GM23248 (cell line): ENCODE measurements at regions not wholly inside any gene's neighbourhood (a gene's known extent, or its start where the extent isn't known, plus 50 kb on each side); places are given as distances from the start of the nearest gene placed in this dataset.

Experiments used
- DNase-seq: peaks from one replicate; pipeline ENCODE4 v3.0.0-alpha.2; 2015
- H2AFZ ChIP-seq: fragments of 200-600 bp; sonication (generic); 2 replicates; pipeline ENCODE4 v1.6.1; 2016; ENCODE audit warnings: antibody characterized with exemption
- H3F3A ChIP-seq: fragments of 200-600 bp; sonication (generic); 2 replicates; pipeline ENCODE4 v1.6.1; 2016; ENCODE audit warnings: mild to moderate bottlenecking, antibody characterized with exemption, mixed run types; ENCODE audit not compliant: insufficient read depth
- H3K27ac ChIP-seq: fragments of 200-600 bp; sonication (generic); 2 replicates; pipeline ENCODE4 v1.5.1; 2016; ENCODE audit warnings: mild to moderate bottlenecking
- H3K27me3 ChIP-seq: fragments of 200-600 bp; sonication (generic); replicated peaks from 2 replicates; pipeline ENCODE4 v1.6.1; 2016; ENCODE audit warnings: mild to moderate bottlenecking; ENCODE audit not compliant: insufficient read depth
- H3K36me3 ChIP-seq: fragments of 200-600 bp; sonication (generic); 2 replicates; pipeline ENCODE4 v1.6.1; 2016; ENCODE audit warnings: low read depth, mild to moderate bottlenecking
- H3K4me1 ChIP-seq: fragments of 200-600 bp; sonication (generic); 2 replicates; pipeline ENCODE4 v1.6.1; 2016; ENCODE audit warnings: mild to moderate bottlenecking; ENCODE audit not compliant: insufficient read depth
- H3K4me2 ChIP-seq: fragments of 200-600 bp; sonication (generic); one replicate; pipeline ENCODE4 v1.6.1; 2016; ENCODE audit warnings: mild to moderate bottlenecking; ENCODE audit not compliant: unreplicated experiment
- H3K4me3 ChIP-seq: fragments of 200-600 bp; sonication (generic); 2 replicates; pipeline ENCODE4 v1.5.1; 2016; ENCODE audit warnings: mild to moderate bottlenecking
- H3K79me2 ChIP-seq: fragments of 200-600 bp; sonication (generic); 2 replicates; pipeline ENCODE4 v1.6.1; 2016; ENCODE audit warnings: mild to moderate bottlenecking; ENCODE audit not compliant: insufficient read depth
- H3K9ac ChIP-seq: fragments of 200-600 bp; sonication (generic); 2 replicates; pipeline ENCODE4 v1.6.1; 2016; ENCODE audit warnings: mild to moderate bottlenecking
- H3K9me2 ChIP-seq: fragments of 200-600 bp; sonication (generic); 2 replicates; pipeline ENCODE4 v1.6.1; 2016; ENCODE audit warnings: mixed run types, mild to moderate bottlenecking, moderate library complexity; ENCODE audit not compliant: insufficient read depth
- H3K9me3 ChIP-seq: fragments of 200-600 bp; sonication (generic); one replicate; pipeline ENCODE4 v1.6.1; 2017; ENCODE audit warnings: low read depth
- H4K20me1 ChIP-seq: fragments of 200-600 bp; sonication (generic); 2 replicates; pipeline ENCODE4 v1.6.0; 2016; ENCODE audit not compliant: insufficient read depth
- EZH2 ChIP-seq: fragments of 200-600 bp; sonication (generic); IDR thresholded peaks from 2 replicates; pipeline ENCODE4 v1.6.1; 2018; ENCODE audit warnings: antibody characterized with exemption, mild to moderate bottlenecking; ENCODE audit not compliant: insufficient read depth, poor library complexity, severe bottlenecking
- EZH2phosphoT487 ChIP-seq: fragments of 200-600 bp; sonication (generic); IDR thresholded peaks from 2 replicates; pipeline ENCODE4 v1.6.1; 2018; ENCODE audit warnings: antibody characterized with exemption, moderate library complexity, mild to moderate bottlenecking, low read depth; ENCODE audit not compliant: insufficient read depth
- WGBS, 2 experiments: methylation state at CpG; one replicate each; pipeline ENCODE4 v1.1.6; 2015 to 2017; ENCODE audit warnings: low lambda C conversion rate in 2 of 2, low coverage in 1 of 2; ENCODE audit errors: missing lambda C conversion rate in 2 of 2; 5-methylcytosine and 5-hydroxymethylcytosine counted together
- in situ Hi-C: fragments of 300-500 bp; cut with MboI; formaldehyde crosslinking; loops from 2 replicates; pipeline ENCODE4 v1.15.0; 2020

DNA sequence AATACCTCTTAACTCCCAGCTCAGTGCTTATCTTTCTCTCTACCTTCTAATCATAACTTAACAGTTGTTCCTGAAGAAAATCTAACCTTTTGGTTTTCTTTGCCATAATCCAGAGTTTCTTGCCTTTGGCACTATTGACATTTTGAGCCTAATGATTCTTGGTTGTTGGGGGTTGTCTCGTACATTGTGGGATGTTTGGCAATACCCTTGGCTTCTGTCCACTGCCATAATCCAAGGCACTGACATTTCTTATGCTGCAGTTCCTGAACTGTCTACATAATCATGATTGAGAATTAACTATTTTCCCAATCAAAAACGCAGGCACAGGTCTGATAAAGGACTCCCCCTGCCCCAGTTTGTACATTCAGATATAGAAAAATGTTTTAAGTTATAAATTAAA, 203.2 kb upstream of the MEX3C start:
- Histone ChIP-seq H3K4me3 (no peak overlapping the region), H4K20me1 (no peaks in the 10 kb centered on the region), H2AFZ (no peak overlapping the region), H3F3A (no peaks in the 10 kb centered on the region), H3K79me2 (no peaks in the 10 kb centered on the region), H3K9me3 (no peaks in the 10 kb centered on the region), H3K4me1 (no peaks in the 10 kb centered on the region), H3K27me3 (no peaks in the 10 kb centered on the region), H3K27ac (no peak overlapping the region), H3K9ac (no peak overlapping the region), H3K4me2 (no peak overlapping the region), H3K36me3 (no peaks in the 10 kb centered on the region), H3K9me2 (no peaks in the 10 kb centered on the region)
- TF ChIP-seq EZH2 (no peak), EZH2phosphoT487 (no peak)
- in situ Hi-C loops = no loop called here
- DNase-seq = no peak
- WGBS, 2 experiments = 0% methylated on average over 2 of the region's 2 CpGs

DNA sequence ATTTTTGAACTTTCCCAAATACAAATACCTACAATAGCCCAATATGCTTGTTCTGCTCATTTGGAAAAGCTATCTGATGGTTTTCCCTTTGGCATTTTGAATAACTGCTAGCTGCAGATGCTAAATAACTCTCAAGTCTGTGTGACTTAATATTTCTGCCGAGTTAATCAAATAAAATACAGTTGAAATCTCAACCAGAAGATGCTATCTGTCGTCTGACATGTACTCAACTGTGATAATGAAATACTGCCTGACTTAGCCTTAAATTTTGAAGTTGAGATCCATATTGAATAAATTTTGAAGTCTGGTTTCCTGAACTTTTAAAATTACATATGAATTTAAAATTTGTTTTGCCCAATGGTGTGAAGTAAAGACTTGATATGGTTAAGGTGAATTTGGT, 204.4 kb upstream of the MEX3C start:
- Histone ChIP-seq H3K4me1 (no peaks in the 10 kb centered on the region), H3K79me2 (no peaks in the 10 kb centered on the region), H3K36me3 (no peaks in the 10 kb centered on the region), H3K9me3 (no peaks in the 10 kb centered on the region), H3K4me2 (no peak overlapping the region), H2AFZ (no peak overlapping the region), H3F3A (no peaks in the 10 kb centered on the region), H3K9ac (no peak overlapping the region), H3K9me2 (no peaks in the 10 kb centered on the region), H3K27me3 (no peaks in the 10 kb centered on the region), H3K4me3 (no peak overlapping the region), H4K20me1 (no peaks in the 10 kb centered on the region), H3K27ac (no peak overlapping the region)
- in situ Hi-C loops = no loop called here
- 9 to 12% methylated on average over 2 of the region's 2 CpGs for WGBS, 2 experiments
- DNase-seq = no peak
- TF ChIP-seq EZH2phosphoT487 (no peak), EZH2 (no peak)

DNA sequence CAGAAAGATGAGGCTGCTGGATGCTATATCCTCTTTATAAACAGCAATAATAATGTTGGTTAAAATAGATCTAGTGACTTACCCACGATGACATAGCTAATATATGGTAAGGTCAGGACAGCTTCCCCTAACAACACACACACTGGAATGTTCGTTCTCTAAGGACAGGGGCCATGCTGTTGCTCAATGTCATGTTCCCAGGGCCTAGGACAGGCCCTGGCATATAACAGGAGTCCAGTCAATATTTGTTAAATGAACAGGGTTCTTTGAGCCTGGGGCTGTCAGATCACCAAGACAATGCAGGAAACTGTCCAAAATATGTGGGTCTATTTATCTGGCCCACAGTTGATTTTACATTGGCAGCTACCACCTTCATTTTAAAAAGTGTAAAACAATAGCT, 207.1 kb upstream of the MEX3C start:
- Histone ChIP-seq H3K27ac (no peak overlapping the region), H3K4me3 (no peak overlapping the region), H3K4me1 (no peaks in the 10 kb centered on the region), H3K9me2 (no peaks in the 10 kb centered on the region), H3F3A (no peaks in the 10 kb centered on the region), H3K36me3 (no peaks in the 10 kb centered on the region), H3K27me3 (no peaks in the 10 kb centered on the region), H3K9ac (no peak overlapping the region), H2AFZ (no peak overlapping the region), H3K9me3 (no peaks in the 10 kb centered on the region), H4K20me1 (no peaks in the 10 kb centered on the region), H3K79me2 (no peaks in the 10 kb centered on the region), H3K4me2 (no peak overlapping the region)
- TF ChIP-seq EZH2phosphoT487 (no peak), EZH2 (no peak)
- DNase-seq = no peak
- 8 to 19% methylated on average over 2 of the region's 2 CpGs for whole genome bisulfite sequencing, 2 experiments
- in situ Hi-C loops = no loop called here

DNA sequence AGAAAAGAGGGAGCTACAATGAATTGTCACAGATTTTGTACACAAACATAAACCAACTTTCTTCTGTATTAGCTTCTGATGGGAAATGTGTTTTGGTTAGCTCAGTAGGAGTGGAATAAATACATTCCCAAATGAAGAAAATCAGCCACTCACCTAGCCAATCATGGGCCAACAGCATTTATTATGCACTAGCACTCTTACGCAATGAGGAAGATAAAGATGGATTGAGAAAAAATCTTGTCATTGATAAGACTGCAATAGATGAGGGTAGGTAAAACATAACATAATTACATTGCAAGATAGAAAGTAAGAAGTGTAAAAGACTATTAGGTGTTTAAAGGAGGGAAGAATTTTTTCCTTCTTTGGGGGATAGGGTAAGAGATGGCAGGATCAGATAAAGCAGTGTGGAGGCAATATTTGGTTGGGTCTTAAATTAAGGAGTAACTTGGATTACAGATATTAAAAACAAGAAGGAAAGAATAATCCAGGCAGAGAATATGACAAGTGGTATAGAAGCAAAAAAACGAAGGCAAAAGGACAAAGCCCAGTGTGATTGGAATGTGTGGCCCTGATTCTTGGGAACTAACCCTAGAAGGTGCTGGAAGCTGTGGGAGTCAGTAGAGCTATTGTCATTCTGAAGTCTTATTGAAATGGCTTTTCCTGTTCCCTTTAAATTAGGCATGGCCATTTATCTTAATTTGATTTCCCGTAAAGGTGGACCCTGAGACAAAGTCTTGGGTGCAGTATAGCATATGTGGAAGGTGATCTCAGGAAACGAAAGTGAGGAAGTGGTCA, 208.4 kb upstream of the MEX3C start:
- no peak for DNase-seq
- in situ Hi-C loops = no loop called here
- H3F3A ChIP-seq = no peaks in the 10 kb centered on the region
- H3K4me1 ChIP-seq = no peaks in the 10 kb centered on the region
- no peaks in the 10 kb centered on the region for H3K27me3 ChIP-seq
- TF ChIP-seq EZH2phosphoT487 (no peak), EZH2 (no peak)
- no peaks in the 10 kb centered on the region for H3K79me2 ChIP-seq
- H4K20me1 ChIP-seq = no peaks in the 10 kb centered on the region
- H3K4me2 ChIP-seq = no peak overlapping the region
- no peak overlapping the region for H2AFZ ChIP-seq
- H3K9me2 ChIP-seq = no peaks in the 10 kb centered on the region
- H3K27ac ChIP-seq = no peak overlapping the region
- H3K9me3 ChIP-seq = no peaks in the 10 kb centered on the region
- H3K4me3 ChIP-seq = no peak overlapping the region
- H3K36me3 ChIP-seq = no peaks in the 10 kb centered on the region
- H3K9ac ChIP-seq = no peak overlapping the region
- WGBS, 2 experiments = 14 to 26% methylated on average over 4 of the region's 4 CpGs
